ENCODE measurements at regions not wholly inside any gene's neighbourhood (a gene's known extent, or its start where the extent isn't known, plus 50 kb on each side); places are given as distances from the start of the nearest gene placed in this dataset.

DNA sequence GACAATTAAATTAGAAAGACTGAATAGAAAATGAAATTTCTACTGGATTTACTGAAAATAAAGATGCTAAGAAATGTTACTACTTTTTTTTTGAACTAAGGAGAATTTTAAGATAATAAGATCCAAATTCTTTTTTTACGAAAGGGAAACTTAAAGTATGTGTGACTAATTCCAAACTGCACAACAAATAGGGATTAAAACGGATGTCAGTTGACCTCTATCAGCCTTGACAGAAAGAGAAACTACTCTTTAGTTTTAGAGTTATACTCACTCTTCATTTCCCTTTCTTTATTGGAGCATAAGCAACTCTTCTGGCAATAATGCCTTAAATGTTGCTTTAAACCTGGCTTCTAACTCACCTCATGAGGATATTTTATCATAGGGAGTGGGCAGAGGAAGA lies 273.8 kb downstream of the SLITRK6 start:
- ATAC-seq = no peak
- Mint-ChIP-seq H3K4me1 (no peaks in the 10 kb centered on the region), H3K27me3 (ENCODE audit: insufficient read depth, low read depth, poor library complexity) (no peaks in the 10 kb centered on the region)

DNA sequence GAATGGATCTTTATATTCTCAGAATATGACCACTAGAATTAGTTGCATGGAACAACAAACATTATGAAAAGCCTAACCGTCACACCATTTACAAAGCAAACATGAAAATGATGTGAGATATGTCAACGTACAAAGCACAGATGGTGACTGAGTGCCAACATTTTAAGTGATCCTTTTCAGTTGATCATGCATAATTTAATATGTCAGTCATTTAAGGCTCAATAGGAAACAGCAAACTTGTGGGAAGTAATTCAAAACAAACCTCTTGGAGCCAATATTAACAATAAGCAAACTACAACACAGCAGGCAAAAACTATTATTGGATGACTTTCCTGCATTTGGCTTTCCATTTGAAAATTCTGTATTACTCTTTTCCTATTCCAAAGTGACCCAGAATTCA lies 277.6 kb downstream of the SLITRK6 start:
- DNase-seq (ENCODE audit: low spot score) (no peak), ATAC-seq (no peak)
- H3K36me3 ChIP-seq (ENCODE audit: insufficient read depth) = no peaks in the 10 kb centered on the region
- no peaks in the 10 kb centered on the region for H3K27me3 ChIP-seq (ENCODE audit: insufficient read depth)
- H3K4me1 ChIP-seq (ENCODE audit: insufficient read depth) = no peaks in the 10 kb centered on the region
- no peak overlapping the region for H3K4me3 ChIP-seq
- no peaks in the 10 kb centered on the region for H3K4me1 Mint-ChIP-seq
- no peaks in the 10 kb centered on the region for H4K20me1 ChIP-seq (replicated peaks; ENCODE audit: insufficient read depth)
- H3K27ac Mint-ChIP-seq = no peak overlapping the region
- H2AFZ ChIP-seq = no peak overlapping the region
- no peak overlapping the region for H3K4me3 Mint-ChIP-seq
- H3K36me3 Mint-ChIP-seq (ENCODE audit: low read depth) = no peaks in the 10 kb centered on the region
- H3K27me3 Mint-ChIP-seq (ENCODE audit: insufficient read depth, low read depth, poor library complexity) = no peaks in the 10 kb centered on the region
- H3K4me2 ChIP-seq = no peak overlapping the region
- H3K9me2 ChIP-seq (ENCODE audit: insufficient read depth) = no peaks in the 10 kb centered on the region
- H3F3A ChIP-seq (replicated peaks; ENCODE audit: low read depth) = no peaks in the 10 kb centered on the region
- no peaks in the 10 kb centered on the region for H3K79me2 ChIP-seq (replicated peaks; ENCODE audit: insufficient read depth)
- no peak overlapping the region for H3K27ac ChIP-seq (ENCODE audit: low read depth)
- no peaks in the 10 kb centered on the region for H3K9me3 Mint-ChIP-seq
- no peak for TF ChIP-seq EZH2phosphoT487 (IDR thresholded peaks at IDR 0.05; ENCODE audit: unreplicated experiment)
- TF ChIP-seq, protein P1, sequence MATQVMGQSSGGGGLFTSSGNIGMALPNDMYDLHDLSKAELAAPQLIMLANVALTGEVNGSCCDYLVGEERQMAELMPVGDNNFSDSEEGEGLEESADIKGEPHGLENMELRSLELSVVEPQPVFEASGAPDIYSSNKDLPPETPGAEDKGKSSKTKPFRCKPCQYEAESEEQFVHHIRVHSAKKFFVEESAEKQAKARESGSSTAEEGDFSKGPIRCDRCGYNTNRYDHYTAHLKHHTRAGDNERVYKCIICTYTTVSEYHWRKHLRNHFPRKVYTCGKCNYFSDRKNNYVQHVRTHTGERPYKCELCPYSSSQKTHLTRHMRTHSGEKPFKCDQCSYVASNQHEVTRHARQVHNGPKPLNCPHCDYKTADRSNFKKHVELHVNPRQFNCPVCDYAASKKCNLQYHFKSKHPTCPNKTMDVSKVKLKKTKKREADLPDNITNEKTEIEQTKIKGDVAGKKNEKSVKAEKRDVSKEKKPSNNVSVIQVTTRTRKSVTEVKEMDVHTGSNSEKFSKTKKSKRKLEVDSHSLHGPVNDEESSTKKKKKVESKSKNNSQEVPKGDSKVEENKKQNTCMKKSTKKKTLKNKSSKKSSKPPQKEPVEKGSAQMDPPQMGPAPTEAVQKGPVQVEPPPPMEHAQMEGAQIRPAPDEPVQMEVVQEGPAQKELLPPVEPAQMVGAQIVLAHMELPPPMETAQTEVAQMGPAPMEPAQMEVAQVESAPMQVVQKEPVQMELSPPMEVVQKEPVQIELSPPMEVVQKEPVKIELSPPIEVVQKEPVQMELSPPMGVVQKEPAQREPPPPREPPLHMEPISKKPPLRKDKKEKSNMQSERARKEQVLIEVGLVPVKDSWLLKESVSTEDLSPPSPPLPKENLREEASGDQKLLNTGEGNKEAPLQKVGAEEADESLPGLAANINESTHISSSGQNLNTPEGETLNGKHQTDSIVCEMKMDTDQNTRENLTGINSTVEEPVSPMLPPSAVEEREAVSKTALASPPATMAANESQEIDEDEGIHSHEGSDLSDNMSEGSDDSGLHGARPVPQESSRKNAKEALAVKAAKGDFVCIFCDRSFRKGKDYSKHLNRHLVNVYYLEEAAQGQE (IDR thresholded peaks at IDR 0.05; ENCODE audit: unreplicated experiment) = no peak
- TF ChIP-seq, protein P2, sequence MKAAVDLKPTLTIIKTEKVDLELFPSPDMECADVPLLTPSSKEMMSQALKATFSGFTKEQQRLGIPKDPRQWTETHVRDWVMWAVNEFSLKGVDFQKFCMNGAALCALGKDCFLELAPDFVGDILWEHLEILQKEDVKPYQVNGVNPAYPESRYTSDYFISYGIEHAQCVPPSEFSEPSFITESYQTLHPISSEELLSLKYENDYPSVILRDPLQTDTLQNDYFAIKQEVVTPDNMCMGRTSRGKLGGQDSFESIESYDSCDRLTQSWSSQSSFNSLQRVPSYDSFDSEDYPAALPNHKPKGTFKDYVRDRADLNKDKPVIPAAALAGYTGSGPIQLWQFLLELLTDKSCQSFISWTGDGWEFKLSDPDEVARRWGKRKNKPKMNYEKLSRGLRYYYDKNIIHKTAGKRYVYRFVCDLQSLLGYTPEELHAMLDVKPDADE (IDR thresholded peaks at IDR 0.05) = no peak
- no peak for TF ChIP-seq CREB1 (CRISPR knock-in tag; IDR thresholded peaks at IDR 0.05; ENCODE audit: low read depth)
- TF ChIP-seq POLR2AphosphoS5 (IDR thresholded peaks at IDR 0.05; ENCODE audit: low read depth) = no peak
- TF ChIP-seq JUNB (IDR thresholded peaks at IDR 0.05; ENCODE audit: unreplicated experiment) = no peak
- TF ChIP-seq EZH2 (IDR thresholded peaks at IDR 0.05; ENCODE audit: low read depth, unreplicated experiment) = no peak
- no peak for TF ChIP-seq ZNF114 (CRISPR knock-in tag; IDR thresholded peaks at IDR 0.05)
- TF ChIP-seq STAT1 (IDR thresholded peaks at IDR 0.05; ENCODE audit: unreplicated experiment) = no peak
- TF ChIP-seq ZNF331 (CRISPR knock-in tag; IDR thresholded peaks at IDR 0.05; ENCODE audit: low read depth) = no peak
- TF ChIP-seq NANOG (IDR thresholded peaks at IDR 0.05; ENCODE audit: borderline replicate concordance) = no peak
- TF ChIP-seq, protein P3, sequence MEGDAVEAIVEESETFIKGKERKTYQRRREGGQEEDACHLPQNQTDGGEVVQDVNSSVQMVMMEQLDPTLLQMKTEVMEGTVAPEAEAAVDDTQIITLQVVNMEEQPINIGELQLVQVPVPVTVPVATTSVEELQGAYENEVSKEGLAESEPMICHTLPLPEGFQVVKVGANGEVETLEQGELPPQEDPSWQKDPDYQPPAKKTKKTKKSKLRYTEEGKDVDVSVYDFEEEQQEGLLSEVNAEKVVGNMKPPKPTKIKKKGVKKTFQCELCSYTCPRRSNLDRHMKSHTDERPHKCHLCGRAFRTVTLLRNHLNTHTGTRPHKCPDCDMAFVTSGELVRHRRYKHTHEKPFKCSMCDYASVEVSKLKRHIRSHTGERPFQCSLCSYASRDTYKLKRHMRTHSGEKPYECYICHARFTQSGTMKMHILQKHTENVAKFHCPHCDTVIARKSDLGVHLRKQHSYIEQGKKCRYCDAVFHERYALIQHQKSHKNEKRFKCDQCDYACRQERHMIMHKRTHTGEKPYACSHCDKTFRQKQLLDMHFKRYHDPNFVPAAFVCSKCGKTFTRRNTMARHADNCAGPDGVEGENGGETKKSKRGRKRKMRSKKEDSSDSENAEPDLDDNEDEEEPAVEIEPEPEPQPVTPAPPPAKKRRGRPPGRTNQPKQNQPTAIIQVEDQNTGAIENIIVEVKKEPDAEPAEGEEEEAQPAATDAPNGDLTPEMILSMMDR (conservative IDR thresholded peaks at IDR 0.05; ENCODE audit: low read depth in 2 of 2) = no peak

More for the DNA sequence above, 273.8 kb downstream of the SLITRK6 start:
- H3K4me1 ChIP-seq (ENCODE audit: insufficient read depth) = no peaks in the 10 kb centered on the region
- Mint-ChIP-seq H3K27ac (no peak overlapping the region), H3K9me3 (no peaks in the 10 kb centered on the region), H3K4me3 (no peak overlapping the region), H3K36me3 (ENCODE audit: low read depth) (no peaks in the 10 kb centered on the region)
- H3K4me3 ChIP-seq = no peak overlapping the region
- H3K9me2 ChIP-seq (ENCODE audit: insufficient read depth) = no peaks in the 10 kb centered on the region
- TF ChIP-seq NANOG (IDR thresholded peaks at IDR 0.05; ENCODE audit: borderline replicate concordance) (no peak), CREB1 (CRISPR knock-in tag; IDR thresholded peaks at IDR 0.05; ENCODE audit: low read depth) (no peak)
- no peaks in the 10 kb centered on the region for H3K79me2 ChIP-seq (replicated peaks; ENCODE audit: insufficient read depth)
- no peak overlapping the region for H3K27ac ChIP-seq (ENCODE audit: low read depth)
- H3K27me3 ChIP-seq (ENCODE audit: insufficient read depth) = no peaks in the 10 kb centered on the region
- no peak for DNase-seq (ENCODE audit: low spot score)
- no peaks in the 10 kb centered on the region for H4K20me1 ChIP-seq (replicated peaks; ENCODE audit: insufficient read depth)
- H3K36me3 ChIP-seq (ENCODE audit: insufficient read depth) = no peaks in the 10 kb centered on the region
- H3K4me2 ChIP-seq = no peak overlapping the region
- H3F3A ChIP-seq (replicated peaks; ENCODE audit: low read depth) = no peaks in the 10 kb centered on the region
- H2AFZ ChIP-seq = no peak overlapping the region
